Activated CD8-positive, alpha-beta T cell treated with anti-CD3 and anti-CD28 coated beads for 36 hours (primary cell): ENCODE measurements at regions not wholly inside any gene's neighbourhood (a gene's known extent, or its start where the extent isn't known, plus 50 kb on each side); places are given as distances from the start of the nearest gene placed in this dataset.

Source experiments
- ATAC-seq: fragments of 200-7000 bp; cut with Tn5 transposase; one replicate; pipeline ENCODE4 v1.10.0; 2021; ENCODE audit warnings: mild to moderate bottlenecking, moderate library complexity
- CTCF ChIA-PET: fragments of 350-600 bp; sonication (Branson Sonifier 250); formaldehyde crosslinking; loops from one replicate; lab custom pipeline; 2021; ENCODE audit warnings: antibody characterized with exemption; lab: Charles Lee
- POLR2A ChIA-PET: fragments of 350-600 bp; sonication (Branson Sonifier 250); formaldehyde crosslinking; loops from one replicate; lab custom pipeline; 2021; ENCODE audit warnings: antibody characterized with exemption; lab: Charles Lee
- DNase-seq: peaks from one replicate; pipeline ENCODE4 v3.0.0-alpha.2; 2020
- H3K27ac Mint-ChIP-seq: one replicate; pipeline ENCODE4 v1.8.0; 2021; ENCODE audit warnings: mild to moderate bottlenecking, mixed read lengths
- H3K27me3 Mint-ChIP-seq: one replicate; pipeline ENCODE4 v1.8.0; 2021; ENCODE audit warnings: mixed read lengths
- H3K36me3 Mint-ChIP-seq: one replicate; pipeline ENCODE4 v1.8.0; 2021; ENCODE audit warnings: low read depth, mixed read lengths
- H3K4me1 Mint-ChIP-seq: one replicate; pipeline ENCODE4 v1.8.0; 2021; ENCODE audit warnings: low read depth, mixed read lengths
- H3K4me3 Mint-ChIP-seq: one replicate; pipeline ENCODE4 v1.8.0; 2021; ENCODE audit warnings: mild to moderate bottlenecking, moderate library complexity, mixed read lengths
- H3K9me3 Mint-ChIP-seq: one replicate; pipeline ENCODE4 v1.8.0; 2021; ENCODE audit warnings: mixed read lengths
- CTCF ChIP-seq: fragments of 200-600 bp; IDR thresholded peaks from one replicate; pipeline ENCODE4 v1.8.0; 2022; ENCODE audit warnings: antibody characterized with exemption, mild to moderate bottlenecking
- intact Hi-C: fragments of 100-400 bp; cut with micrococcal nuclease; formaldehyde crosslinking; loops from one replicate; pipeline ENCODE4 v1.10.0; 2022

GRCh38 chr13:53878861-53879260, 850.2 kb downstream of the OLFM4 start:
- H3K27ac Mint-ChIP-seq: no peak overlapping the region
- intact Hi-C loops: no loop called here
- no peaks in the 10 kb centered on the region for H3K36me3 Mint-ChIP-seq
- TF ChIP-seq CTCF: no peak
- no peaks in the 10 kb centered on the region for H3K4me1 Mint-ChIP-seq
- no peak for ATAC-seq
- DNase-seq: no peak
- no peaks in the 10 kb centered on the region for H3K27me3 Mint-ChIP-seq
- ChIA-PET CTCF (no interaction called here), POLR2A (no interaction called here)
- H3K9me3 Mint-ChIP-seq: peaks cover 12% of the 10 kb centered on the region
- no peak overlapping the region for H3K4me3 Mint-ChIP-seq

GRCh38 chr13:53885997-53886396, 857.4 kb downstream of the OLFM4 start:
- H3K27me3 Mint-ChIP-seq: no peaks in the 10 kb centered on the region
- no peak for TF ChIP-seq CTCF
- ChIA-PET CTCF (no interaction called here), POLR2A (no interaction called here)
- no peak overlapping the region for H3K4me3 Mint-ChIP-seq
- H3K4me1 Mint-ChIP-seq: no peaks in the 10 kb centered on the region
- ATAC-seq: no peak
- DNase-seq: no peak
- H3K36me3 Mint-ChIP-seq: no peaks in the 10 kb centered on the region
- no peak overlapping the region for H3K27ac Mint-ChIP-seq
- intact Hi-C loops: no loop called here
- H3K9me3 Mint-ChIP-seq: peaks cover 4% of the 10 kb centered on the region

DNA sequence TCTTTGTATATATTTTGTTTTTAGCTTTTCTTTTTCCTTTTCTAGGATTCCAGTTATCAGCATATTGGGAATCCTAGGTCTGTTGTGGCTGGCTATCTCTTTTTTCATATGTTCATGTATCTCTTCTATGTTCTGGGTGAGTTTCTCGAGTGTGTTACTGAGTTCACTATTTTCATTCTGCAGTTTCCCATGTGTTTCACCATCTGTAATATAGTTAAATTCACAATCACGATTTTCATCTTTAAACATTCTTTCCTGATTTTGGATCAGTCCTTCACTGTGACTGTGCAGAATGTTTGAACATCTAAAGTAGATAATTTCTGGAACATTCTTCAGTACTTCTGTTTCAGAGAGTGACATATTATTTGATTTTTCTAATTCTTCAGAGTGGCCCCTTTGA, 862.1 kb downstream of the OLFM4 start:
- CTCF ChIA-PET: no interaction called here

GRCh38 chr13:53901593-53901992, 873.0 kb downstream of the OLFM4 start:
- DNase-seq (no peak), ATAC-seq (no peak)
- H3K4me3 Mint-ChIP-seq: no peak overlapping the region
- no peak overlapping the region for H3K27ac Mint-ChIP-seq
- H3K27me3 Mint-ChIP-seq: no peaks in the 10 kb centered on the region
- H3K36me3 Mint-ChIP-seq: no peaks in the 10 kb centered on the region
- ChIA-PET CTCF (no interaction called here), POLR2A (no interaction called here)
- intact Hi-C loops: no loop called here
- H3K4me1 Mint-ChIP-seq: no peaks in the 10 kb centered on the region
- TF ChIP-seq CTCF: no peak
- peaks cover 9% of the 10 kb centered on the region for H3K9me3 Mint-ChIP-seq

More for the DNA sequence above, 862.1 kb downstream of the OLFM4 start:
- no peaks in the 10 kb centered on the region for H3K36me3 Mint-ChIP-seq
- no peaks in the 10 kb centered on the region for H3K27me3 Mint-ChIP-seq
- H3K4me1 Mint-ChIP-seq: no peaks in the 10 kb centered on the region
- peaks cover 5% of the 10 kb centered on the region for H3K9me3 Mint-ChIP-seq
- H3K4me3 Mint-ChIP-seq: no peak overlapping the region
- H3K27ac Mint-ChIP-seq: no peak overlapping the region
- TF ChIP-seq CTCF: no peak
- intact Hi-C loops: no loop called here
- DNase-seq: no peak
- POLR2A ChIA-PET: no interaction called here
- no peak for ATAC-seq

DNA sequence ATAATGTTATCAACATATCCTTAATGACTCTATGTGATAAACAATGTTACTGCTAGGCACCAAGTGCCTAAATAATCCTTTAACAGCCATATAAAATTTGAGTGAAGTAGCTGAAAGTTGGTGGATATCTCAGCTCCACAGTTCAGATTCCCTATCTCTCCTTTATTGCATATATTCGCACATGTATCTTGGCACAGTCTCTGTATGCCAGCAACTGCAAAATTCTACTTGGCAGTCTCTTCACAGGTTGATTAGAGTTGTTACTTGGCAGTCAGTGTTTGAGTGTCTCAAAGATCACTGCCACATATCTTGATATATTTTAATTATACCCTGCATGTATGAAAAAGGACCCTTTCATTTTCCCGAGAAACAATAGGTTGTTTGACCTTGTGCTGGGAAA, 879.3 kb downstream of the OLFM4 start:
- Mint-ChIP-seq H3K4me3 (no peak overlapping the region), H3K27ac (no peak overlapping the region), H3K9me3 (peaks cover 14% of the 10 kb centered on the region), H3K27me3 (no peaks in the 10 kb centered on the region), H3K36me3 (no peaks in the 10 kb centered on the region), H3K4me1 (no peaks in the 10 kb centered on the region)
- TF ChIP-seq CTCF: no peak
- no peak for ATAC-seq
- intact Hi-C loops: no loop called here
- DNase-seq: no peak
- POLR2A ChIA-PET: interaction anchor here (0.6 kb wide), 1 partner anchor 653 kb away, joined by 3 read pairs; no protein-coding TSS in a partner anchor
- CTCF ChIA-PET: no interaction called here
